Smooth muscle cell of the brain vasculature (primary cell): ENCODE measurements at regions not wholly inside any gene's neighbourhood (a gene's known extent, or its start where the extent isn't known, plus 50 kb on each side); places are given as distances from the start of the nearest gene placed in this dataset.

Source experiments
- DNase-seq: peaks from one replicate; pipeline ENCODE4 v3.0.0-alpha.2; 2012; ENCODE audit warnings: low read depth, low spot score

DNA sequence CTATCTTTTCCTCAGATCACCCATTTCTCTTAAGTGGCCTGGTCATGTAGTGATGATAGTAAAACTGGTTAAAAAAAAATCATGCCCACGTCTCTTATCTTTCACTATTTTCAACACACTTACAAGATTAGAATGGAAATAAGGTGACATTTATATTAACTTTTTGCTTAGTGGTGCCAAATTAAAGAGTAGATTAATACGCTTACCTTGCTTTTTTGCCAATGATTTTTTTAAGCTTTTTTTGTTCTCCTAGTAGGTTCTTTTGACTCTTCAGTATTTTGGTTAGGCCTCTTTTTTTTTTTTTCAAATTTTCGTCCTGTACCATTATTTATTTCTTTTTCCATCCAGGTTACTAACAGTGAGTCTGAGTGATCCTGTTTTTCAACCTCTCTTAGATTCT is 147.9 kb downstream of the PTCSC3 start:
- no peak for DNase-seq

DNA sequence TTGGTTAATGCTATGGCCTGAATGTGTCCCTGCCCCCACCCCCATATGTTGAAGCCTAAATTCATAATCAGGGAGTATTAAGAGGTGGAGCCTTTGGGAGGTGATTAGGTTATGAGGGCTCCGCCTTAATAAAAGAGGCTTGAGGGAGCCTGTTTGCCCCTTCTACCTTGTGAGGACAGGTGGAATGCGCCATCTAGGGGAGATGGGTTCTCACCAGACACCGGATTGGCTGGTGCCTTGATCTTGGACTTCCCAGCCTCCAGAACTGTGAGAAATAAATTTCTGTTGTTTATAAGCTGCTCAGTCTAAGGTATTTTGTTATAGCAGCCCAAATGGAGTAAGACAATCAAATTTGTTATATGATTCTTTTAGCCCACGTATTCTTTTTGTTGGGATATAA is 148.3 kb downstream of the PTCSC3 start:
- no peak for DNase-seq

DNA sequence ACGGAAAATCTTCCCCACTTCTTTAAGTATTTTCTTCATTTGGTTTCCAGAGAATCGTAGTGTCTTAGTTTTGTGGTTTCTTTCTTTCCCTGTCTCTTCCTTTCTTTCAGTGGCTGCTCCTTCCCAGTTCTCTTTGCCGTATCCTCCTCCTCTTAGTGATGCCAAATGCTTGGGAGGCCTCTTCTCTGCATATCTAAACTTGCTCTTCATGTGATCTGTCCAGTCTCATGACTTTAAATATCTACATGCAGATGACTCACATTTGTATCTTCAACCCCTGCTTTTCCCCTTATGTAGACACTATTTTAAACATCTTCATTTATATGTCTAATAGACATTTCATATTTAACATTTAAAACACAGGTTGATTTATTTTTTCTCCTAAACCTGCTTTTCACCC is 149.2 kb downstream of the PTCSC3 start:
- DNase-seq = no peak

DNA sequence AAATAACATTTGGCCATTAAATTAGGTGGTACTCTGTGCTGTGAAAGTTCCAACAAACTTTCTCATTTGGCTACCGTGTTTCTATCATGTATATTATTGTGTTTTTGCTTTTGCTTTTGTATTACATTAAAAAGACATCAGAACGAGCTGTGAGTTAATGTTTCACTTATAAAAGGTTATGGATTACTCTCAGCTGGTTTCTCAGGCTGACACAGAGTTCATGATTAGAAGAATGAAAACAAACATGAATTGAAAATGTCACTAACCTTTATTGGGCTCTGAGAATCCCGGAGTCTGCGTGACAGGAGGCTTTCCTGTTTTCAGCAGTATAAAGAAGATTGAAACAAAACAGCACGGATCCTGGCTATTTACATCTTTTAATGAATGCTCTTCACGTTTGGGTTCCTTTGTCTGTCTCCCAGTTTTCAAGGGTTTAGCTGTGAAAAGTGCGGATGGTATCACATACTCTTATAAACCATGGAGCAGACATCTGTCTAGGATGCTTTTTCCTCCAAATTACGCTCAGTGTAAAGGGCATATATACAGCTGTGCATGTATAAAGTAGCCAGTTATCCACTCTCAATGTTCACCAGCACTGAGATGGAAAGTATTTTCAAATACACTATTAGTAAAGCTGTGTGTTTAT is 153.6 kb downstream of the PTCSC3 start:
- DNase-seq = no peak

DNA sequence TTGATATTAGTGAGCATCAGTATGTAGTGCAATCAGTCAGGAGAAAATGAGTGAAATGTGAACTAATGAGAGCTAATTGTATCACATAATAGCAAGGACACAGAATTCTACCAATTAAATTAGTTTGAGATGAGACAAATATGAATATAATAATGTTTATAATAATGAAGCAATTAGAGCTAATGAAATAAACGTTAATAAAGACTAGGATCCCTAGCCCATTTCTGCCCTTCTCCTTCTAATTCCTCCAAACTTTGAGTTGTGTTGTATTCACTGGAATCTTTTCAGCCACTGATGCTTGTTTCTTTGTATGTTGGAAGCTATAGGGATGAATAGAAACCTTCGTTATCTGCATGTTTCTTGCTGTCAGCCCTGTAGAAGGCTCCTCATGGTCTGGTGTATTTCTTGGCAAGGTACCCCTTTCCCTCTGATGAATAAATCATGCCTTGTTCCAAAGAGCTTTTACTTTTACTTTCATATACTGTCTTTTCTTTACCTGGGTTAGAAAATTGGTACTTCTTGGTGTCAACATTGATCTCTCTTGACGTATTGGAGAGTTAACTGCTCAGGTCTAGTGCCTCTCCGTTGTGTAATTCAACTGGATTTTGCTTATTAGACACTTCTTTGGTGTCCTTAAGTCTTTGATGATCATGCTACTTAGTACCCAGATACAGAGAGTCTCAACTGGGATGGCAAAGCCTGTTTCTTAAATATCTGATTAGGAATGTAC is 154.8 kb downstream of the PTCSC3 start:
- DNase-seq = no peak

DNA sequence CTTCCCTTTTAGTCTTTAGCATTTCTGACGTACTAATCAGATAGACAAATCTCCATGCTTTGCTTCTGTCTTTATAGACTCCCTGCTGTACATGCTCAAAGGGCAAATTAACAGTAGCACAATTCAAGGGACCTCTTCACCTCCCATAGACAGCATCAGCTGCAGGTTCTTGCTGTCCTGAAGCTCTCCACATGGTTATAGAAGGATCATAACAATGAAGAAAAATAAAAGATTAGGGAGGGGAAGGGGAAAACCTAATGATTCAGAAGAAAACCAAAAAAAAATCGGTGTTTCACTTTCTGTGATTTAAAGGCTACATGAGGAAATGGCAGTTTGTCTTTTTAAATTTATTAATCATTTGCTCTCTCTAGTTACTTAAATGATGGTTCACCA is 155.5 kb downstream of the PTCSC3 start:
- no peak for DNase-seq

DNA sequence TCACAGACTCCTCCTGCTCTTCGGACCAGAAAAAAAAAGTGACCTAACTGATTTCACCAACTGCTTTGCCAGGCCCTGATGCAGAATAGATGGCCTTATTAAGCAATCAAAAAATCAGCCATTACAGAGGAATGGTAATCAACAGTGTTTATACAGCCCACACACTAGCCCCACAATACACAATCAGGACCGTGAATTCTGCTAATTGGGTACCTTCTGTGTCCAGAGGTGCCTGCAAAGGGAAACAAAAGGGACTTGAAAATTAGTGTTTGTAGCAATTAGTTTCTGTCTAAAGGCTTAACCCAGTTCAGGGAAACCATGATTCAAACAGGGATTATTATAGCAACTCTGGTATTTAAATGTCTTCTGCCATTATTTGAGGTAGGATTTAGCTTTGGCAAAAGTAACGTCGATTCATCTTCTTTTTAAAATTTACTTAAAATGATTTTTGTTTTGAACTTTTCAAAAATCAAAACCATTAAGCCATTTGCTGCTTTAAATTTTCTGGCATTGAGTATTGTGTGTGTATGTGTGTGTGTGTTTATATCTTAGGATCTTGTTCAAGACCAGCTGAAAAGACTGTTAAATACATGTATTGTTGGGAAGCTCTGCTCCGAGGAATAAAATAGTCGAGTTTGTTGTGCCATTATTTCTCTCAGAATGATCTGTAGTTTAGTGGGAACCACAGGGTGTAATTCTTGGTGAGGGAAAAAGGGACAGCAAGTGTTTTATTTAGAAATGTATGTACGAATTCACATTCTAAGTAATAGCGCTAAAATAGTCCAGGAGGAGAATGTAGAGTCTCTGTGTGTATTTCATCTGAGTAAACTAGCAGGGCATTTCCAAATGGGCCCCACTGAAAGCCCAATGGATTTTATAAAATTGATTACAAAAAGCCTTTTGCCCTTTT is 156.1 kb downstream of the PTCSC3 start:
- no peak for DNase-seq

DNA sequence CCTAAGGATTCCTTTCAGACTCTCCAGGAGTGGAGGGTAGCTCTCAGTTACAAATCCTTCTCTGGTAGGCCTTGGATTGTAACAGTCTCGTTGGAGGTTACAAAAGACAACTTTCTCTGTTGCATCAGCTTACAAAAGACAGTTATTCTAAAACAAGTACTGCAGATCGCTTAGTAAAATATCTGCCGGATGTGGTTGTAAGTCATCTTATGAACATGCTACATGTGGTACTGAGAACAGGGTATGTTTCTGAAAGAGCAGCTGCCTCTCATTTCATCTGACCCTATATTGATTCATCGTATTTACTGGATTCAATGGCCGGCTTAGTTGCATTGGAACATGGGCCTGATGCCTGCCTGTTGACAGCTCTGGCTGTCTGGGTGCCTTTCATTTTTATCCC is 157.4 kb downstream of the PTCSC3 start:
- DNase-seq = no peak

DNA sequence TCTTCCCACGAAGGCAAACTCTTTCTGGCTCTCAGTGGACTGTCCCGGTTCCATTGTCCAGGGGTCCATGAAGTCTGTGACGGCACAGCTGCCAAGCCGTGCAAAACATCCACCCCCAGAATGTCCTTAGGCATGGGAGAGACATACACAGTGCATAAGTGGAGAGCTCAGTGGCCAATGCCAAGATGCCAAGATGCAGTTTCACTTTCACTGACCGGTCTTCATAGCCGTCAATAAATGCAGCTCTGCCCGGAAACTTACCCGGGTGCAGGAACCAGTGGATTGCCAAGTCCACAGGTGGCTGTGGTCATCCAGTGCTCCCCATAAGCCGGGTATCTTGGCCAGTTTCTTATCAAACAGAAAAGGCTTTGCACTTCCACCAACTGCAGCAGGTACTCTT is 162.3 kb downstream of the PTCSC3 start:
- DNase-seq = no peak

DNA sequence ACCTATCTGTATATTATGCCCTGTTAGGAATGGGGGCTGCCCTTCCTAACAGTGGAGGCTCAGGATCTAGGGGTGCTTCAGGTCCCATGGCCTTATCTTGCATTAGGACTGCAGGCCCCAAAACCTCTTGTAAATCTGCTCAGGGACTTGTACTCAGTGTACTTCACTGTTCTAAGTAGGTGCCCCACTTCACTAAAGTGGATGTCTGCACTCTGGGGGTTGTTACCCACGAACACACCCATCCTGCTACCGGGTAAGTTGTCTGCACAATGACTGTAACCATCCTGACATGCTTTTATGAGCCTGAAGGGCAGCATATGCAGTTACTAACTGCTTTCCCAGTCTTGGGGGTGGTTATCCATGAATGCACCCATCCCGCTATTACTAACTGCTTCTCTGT is 163.0 kb downstream of the PTCSC3 start:
- no peak for DNase-seq

DNA sequence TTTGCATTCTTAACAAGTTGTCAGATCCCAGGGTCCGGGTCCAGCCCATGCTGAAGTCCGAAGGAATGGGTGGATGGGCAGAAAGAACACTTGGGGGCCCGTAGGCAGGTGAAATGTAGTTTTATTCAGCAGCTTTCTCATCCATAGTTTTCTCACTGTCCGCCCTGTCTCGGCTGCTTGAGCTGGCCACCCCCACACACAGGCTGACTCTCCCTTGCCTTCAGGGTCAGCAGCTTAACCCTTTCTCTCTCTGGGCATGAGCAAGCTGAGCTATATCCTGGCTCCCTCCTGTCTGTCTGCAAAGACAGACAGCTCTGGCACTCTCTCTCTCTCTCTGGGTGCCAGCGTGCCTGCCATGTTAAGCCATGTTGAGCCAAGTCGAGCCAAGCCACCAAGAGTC is 163.9 kb downstream of the PTCSC3 start:
- DNase-seq = no peak

DNA sequence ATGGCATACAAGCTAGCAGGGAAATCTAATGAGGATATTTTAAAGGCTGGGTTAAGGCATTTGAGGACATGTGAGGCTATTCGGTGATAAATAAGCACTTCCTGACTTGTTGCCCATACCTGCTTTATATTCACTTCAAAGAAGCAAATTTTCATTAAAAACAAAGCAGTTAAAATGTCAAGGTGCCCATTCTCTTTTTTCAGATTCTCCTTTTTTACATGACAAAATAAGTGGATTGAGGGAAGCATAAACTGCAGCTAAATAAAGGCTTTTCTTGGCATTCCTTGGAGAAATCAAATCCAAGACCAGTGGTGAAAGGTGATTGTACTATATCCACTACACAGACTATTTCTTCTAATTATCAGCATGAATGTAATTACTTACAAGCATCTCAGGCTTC is 166.9 kb downstream of the PTCSC3 start:
- DNase-seq = no peak

DNA sequence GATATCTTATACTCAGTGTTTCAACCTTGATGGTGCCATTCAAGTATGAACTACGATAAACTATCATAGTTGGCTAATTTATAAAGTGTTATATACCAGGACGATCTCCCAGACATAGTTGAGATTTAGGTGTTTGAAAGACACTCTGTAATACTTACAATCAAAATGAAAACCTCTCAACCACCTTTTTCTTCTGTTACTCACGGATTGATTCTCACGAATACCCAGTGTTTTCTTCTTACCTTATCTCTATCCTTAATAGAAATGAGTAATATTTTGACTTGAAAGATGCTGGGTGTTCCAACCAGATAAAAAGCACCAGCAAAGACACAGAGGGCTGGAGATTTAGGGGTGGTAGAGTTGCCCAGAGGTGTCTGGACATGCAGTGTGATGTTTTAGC is 169.9 kb downstream of the PTCSC3 start:
- no peak for DNase-seq

DNA sequence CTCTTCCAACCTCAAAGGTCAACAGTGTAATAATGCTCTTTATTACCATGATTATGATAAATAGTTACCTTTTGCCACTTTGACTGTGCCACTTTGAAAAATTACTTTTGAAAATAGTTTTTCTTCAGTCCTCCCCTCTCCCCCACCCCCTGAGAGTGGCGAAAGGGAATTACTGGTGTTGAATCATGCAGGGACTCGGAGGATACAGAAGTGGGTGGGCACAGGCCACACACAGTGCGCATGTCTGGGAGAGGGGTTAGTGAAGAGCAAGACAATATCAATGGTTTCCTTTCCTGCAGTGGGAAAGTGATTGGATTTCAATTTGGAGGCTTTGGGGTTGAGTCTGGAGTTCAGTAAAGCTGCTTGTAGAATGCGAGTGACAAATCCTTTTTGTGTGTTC is 170.9 kb downstream of the PTCSC3 start:
- DNase-seq = no peak

DNA sequence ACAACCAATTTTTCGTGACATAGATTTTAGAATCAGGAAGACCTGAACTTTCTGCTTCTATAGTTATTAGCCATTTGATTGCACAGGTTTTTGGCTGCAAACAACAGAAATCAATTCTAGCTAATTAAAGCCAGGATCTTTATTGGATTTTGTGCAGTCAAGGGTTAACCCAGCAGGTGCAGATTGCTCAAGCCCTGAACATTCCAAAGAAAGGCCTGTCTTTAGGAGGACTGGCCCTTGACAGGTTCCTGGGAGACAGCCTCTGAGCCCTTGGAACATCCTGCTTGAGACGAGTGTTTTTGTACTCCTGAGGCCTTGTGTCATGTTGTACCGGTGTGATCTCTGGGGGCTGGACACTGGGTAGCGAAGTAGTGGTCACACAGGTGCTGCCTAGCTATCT is 174.6 kb downstream of the PTCSC3 start:
- DNase-seq = no peak

DNA sequence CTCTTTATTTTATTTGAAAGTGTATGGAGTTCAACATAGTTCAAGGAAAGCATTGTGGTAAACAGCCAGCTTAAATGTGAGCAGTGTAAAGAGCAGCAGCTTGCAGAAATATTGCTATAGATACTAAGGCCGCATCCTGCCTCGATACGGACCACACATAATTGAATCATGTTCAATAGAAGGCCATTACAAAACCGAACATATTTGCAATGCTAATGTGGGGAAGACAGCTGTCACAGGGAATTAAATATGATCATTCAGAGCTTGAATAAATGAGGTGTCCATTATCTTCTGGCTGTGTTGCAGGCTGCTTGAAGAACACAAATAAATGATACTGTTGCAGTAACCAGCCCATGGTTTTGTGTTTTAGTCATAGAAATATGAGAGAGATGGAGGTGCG is 173.2 kb downstream of the BRMS1L start:
- no peak for DNase-seq

DNA sequence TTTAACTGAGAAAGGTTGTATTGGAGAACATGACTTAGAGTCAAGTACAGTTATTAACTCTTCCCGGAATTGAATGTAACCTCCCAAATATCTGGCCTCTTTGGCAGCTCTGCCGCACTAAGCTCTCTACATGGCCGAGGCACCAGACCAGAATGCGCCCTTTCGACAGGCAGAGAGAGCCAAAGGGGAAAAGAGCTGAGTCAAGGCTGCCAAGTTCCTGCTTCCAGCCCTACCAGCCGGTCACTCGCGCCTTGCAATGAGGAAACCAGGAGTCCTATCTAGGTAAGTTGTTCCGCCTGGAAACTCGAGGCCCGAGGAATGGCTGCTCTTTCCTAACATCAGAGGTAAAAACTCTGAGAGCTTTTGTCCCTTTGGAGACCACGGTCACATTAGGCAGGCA is 172.2 kb downstream of the BRMS1L start:
- DNase-seq = no peak

DNA sequence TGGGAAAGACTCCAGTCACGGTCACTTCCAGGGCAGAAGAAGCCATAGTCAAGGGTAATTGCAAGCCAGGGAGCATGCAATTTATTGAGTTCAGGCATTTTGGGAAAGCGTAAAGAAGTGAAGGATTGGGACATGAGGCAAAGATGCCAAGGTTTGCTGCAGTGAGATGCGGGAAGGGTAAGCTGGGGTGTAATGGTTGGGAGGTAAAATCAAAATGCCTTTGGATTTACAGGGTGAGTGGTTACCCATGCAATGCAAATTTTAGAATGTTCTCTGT is 167.5 kb downstream of the BRMS1L start:
- no peak for DNase-seq

DNA sequence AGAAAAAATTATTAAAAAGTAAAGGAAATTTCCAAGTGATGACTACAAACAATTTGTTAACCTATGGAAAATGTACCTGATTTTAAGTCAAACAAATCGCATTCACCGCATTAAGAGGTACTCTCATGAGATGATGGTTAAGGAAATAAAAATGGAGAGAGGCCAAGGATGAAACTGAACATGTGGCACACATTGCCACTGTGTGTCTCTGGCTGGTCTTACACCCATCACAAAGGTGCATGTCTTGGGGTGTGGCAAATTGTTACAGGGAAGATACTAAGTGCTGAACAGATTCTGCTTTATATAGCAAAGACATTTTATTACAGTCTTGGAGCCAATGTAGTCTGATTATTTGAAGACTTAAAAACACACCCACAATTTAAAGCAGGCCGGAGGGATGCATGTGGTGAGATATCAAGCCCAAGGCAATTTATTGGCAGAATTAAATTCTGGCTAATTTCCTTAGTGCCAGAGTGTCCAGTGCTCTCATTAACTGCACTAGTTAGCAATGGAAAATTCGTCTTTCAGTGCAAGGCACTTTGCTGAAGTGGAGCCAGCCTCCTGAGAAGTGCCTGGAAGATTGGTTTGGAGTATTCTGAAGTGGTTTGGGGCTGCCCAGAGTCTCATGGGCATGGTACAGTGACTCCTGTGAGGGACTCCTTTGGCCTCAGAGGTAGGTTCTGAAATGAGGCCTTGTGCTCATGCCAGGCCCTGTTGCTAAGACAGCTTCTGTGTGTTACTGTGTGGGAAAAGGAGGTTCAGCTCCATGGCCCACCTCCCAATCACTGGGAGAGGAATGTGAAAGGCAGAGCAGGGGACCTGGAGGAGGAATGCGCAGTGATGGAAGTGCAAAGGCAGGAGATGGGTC is 166.9 kb downstream of the BRMS1L start:
- DNase-seq = no peak

DNA sequence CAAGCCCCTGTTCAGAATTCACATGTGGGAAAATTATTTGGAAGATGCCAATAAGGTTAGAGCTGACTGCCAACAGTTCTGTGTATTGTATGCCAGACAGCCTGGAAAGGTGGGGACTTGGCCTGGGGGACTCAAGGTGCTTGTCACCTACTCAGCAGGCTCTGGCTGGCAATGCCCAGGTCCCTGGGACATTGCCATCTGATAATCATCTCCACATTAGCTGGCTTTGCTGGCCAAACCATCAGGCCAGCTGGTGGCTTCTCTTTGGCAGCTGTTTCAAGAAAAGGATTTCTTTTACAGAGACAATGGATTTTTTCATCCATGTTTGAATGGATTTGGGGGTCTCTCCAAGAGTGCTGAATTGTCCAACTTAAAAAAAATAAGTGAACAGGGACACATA is 165.2 kb downstream of the BRMS1L start:
- DNase-seq = no peak

DNA sequence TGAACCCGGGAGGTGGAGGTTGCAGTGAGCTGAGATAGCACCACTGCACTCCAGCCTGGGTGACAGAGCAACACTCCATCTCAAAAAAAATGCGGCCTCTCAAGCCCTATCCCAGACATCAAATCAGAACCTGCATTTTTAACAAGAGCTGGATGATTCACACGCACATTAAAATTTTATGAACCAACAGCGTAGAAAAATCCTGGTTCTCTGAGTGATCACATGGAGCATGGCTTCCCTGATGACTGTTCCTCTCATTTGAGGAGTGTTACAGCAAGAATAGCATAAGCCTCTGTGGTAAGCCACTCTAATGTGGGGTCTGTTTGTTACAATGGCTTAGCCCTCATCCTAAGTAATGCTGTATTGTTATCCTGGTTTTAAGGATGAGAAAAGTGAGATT is 163.6 kb downstream of the BRMS1L start:
- no peak for DNase-seq
